ENCODE measurements at regions not wholly inside any gene's neighbourhood (a gene's known extent, or its start where the extent isn't known, plus 50 kb on each side); places are given as distances from the start of the nearest gene placed in this dataset.
A peak's percentile ranks its signal among the peaks of the same experiment; 100 is the strongest.

GRCh38 chr12:67422081-67422480 is 152.9 kb downstream of the CAND1 start (continued):
- no peak for TF ChIP-seq AFF4 (CRISPR knock-in tag; IDR thresholded peaks at IDR 0.05)
- TF ChIP-seq ZNF311 (CRISPR knock-in tag; IDR thresholded peaks at IDR 0.05): no peak
- no peak for TF ChIP-seq EGR1 (conservative IDR thresholded peaks at IDR 0.05)
- no peak for TF ChIP-seq MECOM (CRISPR knock-in tag; IDR thresholded peaks at IDR 0.05)
- no peak for TF ChIP-seq IFI16 (CRISPR knock-in tag; IDR thresholded peaks at IDR 0.05)

DNA sequence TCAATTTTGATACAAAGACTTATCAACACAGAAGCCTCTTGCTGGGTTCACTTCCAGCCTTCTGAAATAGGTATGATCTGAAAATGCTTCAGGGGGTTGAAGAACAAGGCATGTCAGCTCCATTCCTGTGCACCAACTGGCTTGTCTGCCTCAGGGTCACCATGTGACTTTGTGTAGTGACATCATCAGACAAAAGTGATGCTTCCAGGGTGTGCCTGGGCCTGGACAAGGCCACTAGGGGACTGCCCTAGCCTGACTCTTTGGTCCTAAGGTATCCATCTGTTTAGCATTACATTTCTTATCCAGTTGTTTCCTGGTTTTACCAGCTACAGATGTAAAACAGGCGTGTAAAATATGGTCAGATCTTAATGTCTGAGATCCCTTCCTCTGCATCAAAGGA is 155.6 kb downstream of the CAND1 start:
- H3K9me1 ChIP-seq (ENCODE audit: control insufficient read depth, insufficient read depth, low read length): no peaks in the 10 kb centered on the region
- H3K79me2 ChIP-seq (ENCODE audit: control insufficient read depth, insufficient read depth, low read length): no peaks in the 10 kb centered on the region
- H3K27ac ChIP-seq (ENCODE audit: extremely low read depth, low read depth, low read length): no peak overlapping the region
- no peak overlapping the region for H3K4me3 ChIP-seq
- no peak overlapping the region for H3K4me2 ChIP-seq (ENCODE audit: insufficient read depth, low read length)
- no peaks in the 10 kb centered on the region for H3K27me3 ChIP-seq (ENCODE audit: control insufficient read depth in 2 of 2, insufficient read depth in 2 of 2, low read length in 2 of 2)
- no peak for TF ChIP-seq ZFP1 (CRISPR knock-in tag; IDR thresholded peaks at IDR 0.05)
- TF ChIP-seq, protein P1, sequence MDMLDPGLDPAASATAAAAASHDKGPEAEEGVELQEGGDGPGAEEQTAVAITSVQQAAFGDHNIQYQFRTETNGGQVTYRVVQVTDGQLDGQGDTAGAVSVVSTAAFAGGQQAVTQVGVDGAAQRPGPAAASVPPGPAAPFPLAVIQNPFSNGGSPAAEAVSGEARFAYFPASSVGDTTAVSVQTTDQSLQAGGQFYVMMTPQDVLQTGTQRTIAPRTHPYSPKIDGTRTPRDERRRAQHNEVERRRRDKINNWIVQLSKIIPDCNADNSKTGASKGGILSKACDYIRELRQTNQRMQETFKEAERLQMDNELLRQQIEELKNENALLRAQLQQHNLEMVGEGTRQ (CRISPR knock-in tag; IDR thresholded peaks at IDR 0.05): peak; percentile 29; the same call in 1 of the 2 replicates
- TF ChIP-seq, protein P2, sequence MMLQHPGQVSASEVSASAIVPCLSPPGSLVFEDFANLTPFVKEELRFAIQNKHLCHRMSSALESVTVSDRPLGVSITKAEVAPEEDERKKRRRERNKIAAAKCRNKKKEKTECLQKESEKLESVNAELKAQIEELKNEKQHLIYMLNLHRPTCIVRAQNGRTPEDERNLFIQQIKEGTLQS (IDR thresholded peaks at IDR 0.05): peak; percentile 21; the same call in 1 of the 2 replicates
- TF ChIP-seq, protein P2 (CRISPR knock-in tag; conservative IDR thresholded peaks at IDR 0.05): no peak
- FAIRE-seq: no peak
- no peak overlapping the region for H2AFZ ChIP-seq (ENCODE audit: low read depth, low read length)
- peak; percentile 68; the same call in 2 of the 3 replicates for ATAC-seq
- H3K9me3 ChIP-seq (replicated peaks; ENCODE audit: control insufficient read depth, insufficient read depth, low read depth, low read length): no peaks in the 10 kb centered on the region
- intact Hi-C loops (cut with micrococcal nuclease) (no loop called here), in situ Hi-C loops (cut with MboI) (no loop called here)
- CTCF ChIA-PET (ENCODE audit: low intra/inter-chr PET ratio): interaction anchor here (0.5 kb wide), 1 partner anchor 210 kb away, joined by 3 read pairs; no protein-coding TSS in a partner anchor
- no peaks in the 10 kb centered on the region for H3K4me1 ChIP-seq (replicated peaks in 1 of 2; ENCODE audit: control insufficient read depth in 2 of 2, insufficient read depth in 2 of 2, low read length in 2 of 2)
- no peaks in the 10 kb centered on the region for H4K20me1 ChIP-seq (replicated peaks; ENCODE audit: control insufficient read depth, insufficient read depth, low read length)
- no peak overlapping the region for H3K9ac ChIP-seq (ENCODE audit: insufficient read depth in 1 of 2, low read depth in 2 of 2, low read length in 2 of 2)
- WGBS (ENCODE audit: insufficient coverage, low coverage, missing lambda C conversion rate): 0% methylated on average over 1 of the region's 1 CpG
- no TSS peak for BruUV-seq (replicated peaks)
- POLR2A ChIA-PET: no interaction called here
- no peak for DNase-seq (ENCODE audit: extremely low read depth in 1 of 4, low spot score in 3 of 4)
- no peaks in the 10 kb centered on the region for H3K36me3 ChIP-seq (ENCODE audit: control insufficient read depth, insufficient read depth, low read length)

Measured in K562 (cell line).